Upper lobe of right lung (tissue), 1 donor: ENCODE measurements at regions not wholly inside any gene's neighbourhood (a gene's known extent, or its start where the extent isn't known, plus 50 kb on each side); places are given as distances from the start of the nearest gene placed in this dataset.
"Not testable (repeated sequence)": the region's sequence is repeated elsewhere in the genome, so short reads cannot be mapped to it uniquely, and the experiment has no call there.

Experiments used
- ATAC-seq: fragments of 200-7000 bp; cut with Tn5 transposase; one replicate; pipeline ENCODE4 v1.9.1; 2020; ENCODE audit warnings: mild to moderate bottlenecking, moderate library complexity
- DNase-seq: peaks from one replicate; pipeline ENCODE4 v3.0.0-alpha.2; 2020
- H3K27ac ChIP-seq: fragments of 200-600 bp; one replicate; pipeline ENCODE4 v1.8.0; 2022
- H3K27me3 ChIP-seq: fragments of 200-600 bp; one replicate; pipeline ENCODE4 v1.8.0; 2022; ENCODE audit warnings: mild to moderate bottlenecking
- H3K36me3 ChIP-seq: fragments of 200-600 bp; one replicate; pipeline ENCODE4 v1.8.0; 2022
- H3K4me1 ChIP-seq: fragments of 200-600 bp; one replicate; pipeline ENCODE4 v1.8.0; 2022
- H3K4me3 ChIP-seq: fragments of 200-600 bp; one replicate; pipeline ENCODE4 v1.8.0; 2022; ENCODE audit warnings: mild to moderate bottlenecking
- H3K9me3 ChIP-seq: fragments of 200-600 bp; one replicate; pipeline ENCODE4 v1.8.0; 2022
- intact Hi-C: fragments of 100-400 bp; cut with DNase I; formaldehyde crosslinking; loops from one replicate; pipeline ENCODE4 v1.11.0; 2022
- TF ChIP-seq, protein P1 (sequence below): fragments of 200-600 bp; IDR thresholded peaks from one replicate; pipeline ENCODE4 v1.8.0; 2022; ENCODE audit warnings: antibody characterized with exemption
- donor health status: DM: no; HTN: yes; CAD: no; lungs with severe emphysema.

DNA sequence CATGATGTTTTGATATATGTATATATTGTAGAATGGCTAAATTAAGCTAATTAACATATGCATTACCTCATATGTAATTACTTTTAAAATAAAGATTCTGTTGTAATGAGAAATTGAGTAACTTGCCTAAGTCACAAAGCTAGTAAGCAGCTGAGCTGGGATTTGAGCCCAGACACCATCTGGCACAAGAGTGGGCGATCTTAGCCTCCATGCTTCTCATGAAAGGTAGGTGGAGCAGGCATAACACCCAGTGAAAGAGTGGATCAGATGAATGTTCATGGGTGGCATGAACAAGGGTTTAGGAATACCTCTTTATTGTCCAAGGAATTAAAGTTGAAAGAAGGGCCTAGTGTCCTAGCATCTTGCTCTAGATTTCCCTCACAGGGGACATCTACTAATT lies 365.4 kb downstream of the TFAP2B start:
- ATAC-seq (no peak), DNase-seq (no peak)
- intact Hi-C loops = no loop called here
- H3K4me1 ChIP-seq = no peaks in the 10 kb centered on the region
- H3K27ac ChIP-seq = no peak overlapping the region
- no peaks in the 10 kb centered on the region for H3K36me3 ChIP-seq
- H3K9me3 ChIP-seq = no peaks in the 10 kb centered on the region
- H3K27me3 ChIP-seq = no peaks in the 10 kb centered on the region
- TF ChIP-seq, protein P1, sequence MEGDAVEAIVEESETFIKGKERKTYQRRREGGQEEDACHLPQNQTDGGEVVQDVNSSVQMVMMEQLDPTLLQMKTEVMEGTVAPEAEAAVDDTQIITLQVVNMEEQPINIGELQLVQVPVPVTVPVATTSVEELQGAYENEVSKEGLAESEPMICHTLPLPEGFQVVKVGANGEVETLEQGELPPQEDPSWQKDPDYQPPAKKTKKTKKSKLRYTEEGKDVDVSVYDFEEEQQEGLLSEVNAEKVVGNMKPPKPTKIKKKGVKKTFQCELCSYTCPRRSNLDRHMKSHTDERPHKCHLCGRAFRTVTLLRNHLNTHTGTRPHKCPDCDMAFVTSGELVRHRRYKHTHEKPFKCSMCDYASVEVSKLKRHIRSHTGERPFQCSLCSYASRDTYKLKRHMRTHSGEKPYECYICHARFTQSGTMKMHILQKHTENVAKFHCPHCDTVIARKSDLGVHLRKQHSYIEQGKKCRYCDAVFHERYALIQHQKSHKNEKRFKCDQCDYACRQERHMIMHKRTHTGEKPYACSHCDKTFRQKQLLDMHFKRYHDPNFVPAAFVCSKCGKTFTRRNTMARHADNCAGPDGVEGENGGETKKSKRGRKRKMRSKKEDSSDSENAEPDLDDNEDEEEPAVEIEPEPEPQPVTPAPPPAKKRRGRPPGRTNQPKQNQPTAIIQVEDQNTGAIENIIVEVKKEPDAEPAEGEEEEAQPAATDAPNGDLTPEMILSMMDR = no peak
- H3K4me3 ChIP-seq = no peak overlapping the region

DNA sequence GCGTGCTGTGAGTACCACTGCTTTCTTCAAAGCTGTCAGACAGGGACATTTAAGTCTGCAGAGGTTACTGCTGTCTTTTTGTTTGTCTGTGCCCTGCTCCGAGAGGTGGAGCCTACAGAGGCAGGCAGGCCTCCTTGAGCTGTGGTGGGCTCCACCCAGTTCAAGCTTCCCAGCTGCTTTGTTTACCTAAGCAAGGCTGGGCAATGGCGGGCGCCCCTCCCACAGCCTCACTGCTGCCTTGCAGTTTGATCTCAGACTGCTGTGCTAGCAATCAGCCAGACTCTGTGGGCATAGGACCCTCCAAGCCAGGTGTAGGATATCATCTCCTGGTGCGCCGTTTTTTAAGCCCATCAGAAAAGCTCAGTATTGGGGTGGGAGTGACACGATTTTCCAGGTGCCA lies 374.5 kb downstream of the TFAP2B start:
- H3K27me3 ChIP-seq, ATAC-seq, H3K4me3 ChIP-seq, H3K27ac ChIP-seq, intact Hi-C loops, H3K36me3 ChIP-seq, H3K4me1 ChIP-seq, H3K9me3 ChIP-seq, DNase-seq: not testable (repeated sequence)

DNA sequence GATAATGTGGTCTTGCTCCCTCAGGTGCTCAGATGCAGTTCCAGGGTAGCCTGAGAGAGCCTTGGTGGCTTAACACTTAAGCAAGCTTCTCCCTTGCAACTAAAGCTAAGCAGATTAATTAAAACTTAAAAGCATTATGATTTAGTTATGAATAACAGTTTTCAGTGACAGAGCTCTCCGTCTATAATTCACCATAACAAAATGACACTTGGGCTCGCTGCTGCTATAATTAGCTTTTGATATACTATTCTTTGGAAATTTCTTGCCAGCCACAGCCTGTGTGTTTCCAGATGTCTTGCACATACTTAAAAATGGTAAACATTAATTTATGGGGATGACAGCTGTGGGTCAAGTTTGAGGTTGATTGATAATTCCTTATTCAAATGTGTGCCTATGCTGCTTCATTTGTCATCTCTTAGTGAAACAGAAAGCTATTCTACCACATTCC lies 380.5 kb downstream of the TFAP2B start:
- H3K27ac ChIP-seq = no peak overlapping the region
- no peaks in the 10 kb centered on the region for H3K36me3 ChIP-seq
- H3K4me1 ChIP-seq = no peaks in the 10 kb centered on the region
- H3K4me3 ChIP-seq = no peak overlapping the region
- intact Hi-C loops = no loop called here
- DNase-seq (no peak), ATAC-seq (no peak)
- TF ChIP-seq, protein P1 = no peak
- H3K27me3 ChIP-seq = no peaks in the 10 kb centered on the region
- H3K9me3 ChIP-seq = no peaks in the 10 kb centered on the region

DNA sequence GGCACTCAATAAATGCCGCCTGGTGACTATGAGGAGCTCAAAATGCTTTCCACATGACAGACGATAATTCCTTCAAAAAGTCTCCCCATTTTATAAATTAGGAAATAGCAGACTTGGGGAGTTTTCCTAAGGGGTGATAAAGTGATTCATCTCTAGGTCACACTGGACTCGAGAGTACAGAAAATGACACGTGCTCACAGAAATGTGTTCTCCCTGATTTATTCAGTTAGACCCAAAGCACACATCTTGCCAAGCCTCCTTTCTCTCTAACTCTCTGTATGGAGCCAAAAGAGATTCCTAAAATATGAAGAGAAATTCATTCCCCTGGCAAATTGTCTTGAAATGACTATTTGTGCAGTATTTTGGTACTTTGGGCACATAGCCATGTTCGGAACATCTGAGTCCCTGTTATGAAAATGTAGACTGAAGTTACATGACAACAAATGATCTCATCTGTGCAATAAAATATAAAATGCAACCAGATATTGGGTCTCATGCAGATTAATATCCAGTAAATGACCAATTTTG lies 381.1 kb downstream of the TFAP2B start:
- no peaks in the 10 kb centered on the region for H3K9me3 ChIP-seq
- ATAC-seq (no peak), DNase-seq (no peak)
- TF ChIP-seq, protein P1 = no peak
- no peak overlapping the region for H3K4me3 ChIP-seq
- no peaks in the 10 kb centered on the region for H3K27me3 ChIP-seq
- H3K27ac ChIP-seq = no peak overlapping the region
- H3K36me3 ChIP-seq = no peaks in the 10 kb centered on the region
- intact Hi-C loops = no loop called here
- H3K4me1 ChIP-seq = no peaks in the 10 kb centered on the region

DNA sequence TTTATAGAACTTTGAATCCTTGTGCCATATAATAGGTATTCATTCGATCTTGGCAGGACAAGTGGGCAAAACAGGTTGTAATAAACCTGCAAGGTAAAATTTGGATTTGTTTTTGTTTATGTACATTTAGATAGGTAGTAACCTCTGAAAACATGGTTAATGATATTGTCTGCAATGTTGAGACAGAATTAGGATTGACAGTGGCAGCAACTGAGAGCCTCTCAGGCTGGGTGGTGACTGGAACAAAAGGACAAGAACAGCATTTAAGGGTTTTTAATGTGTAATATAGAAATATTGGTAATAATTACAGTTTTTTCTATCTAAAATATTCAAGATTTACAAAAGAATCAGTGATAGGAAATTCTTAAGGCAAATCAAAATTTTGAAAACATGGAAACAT lies 382.0 kb downstream of the TFAP2B start:
- H3K4me3 ChIP-seq = no peak overlapping the region
- H3K36me3 ChIP-seq = no peaks in the 10 kb centered on the region
- intact Hi-C loops = no loop called here
- no peaks in the 10 kb centered on the region for H3K27me3 ChIP-seq
- no peaks in the 10 kb centered on the region for H3K9me3 ChIP-seq
- no peaks in the 10 kb centered on the region for H3K4me1 ChIP-seq
- TF ChIP-seq, protein P1 = no peak
- H3K27ac ChIP-seq = no peak overlapping the region
- ATAC-seq (no peak), DNase-seq (no peak)

DNA sequence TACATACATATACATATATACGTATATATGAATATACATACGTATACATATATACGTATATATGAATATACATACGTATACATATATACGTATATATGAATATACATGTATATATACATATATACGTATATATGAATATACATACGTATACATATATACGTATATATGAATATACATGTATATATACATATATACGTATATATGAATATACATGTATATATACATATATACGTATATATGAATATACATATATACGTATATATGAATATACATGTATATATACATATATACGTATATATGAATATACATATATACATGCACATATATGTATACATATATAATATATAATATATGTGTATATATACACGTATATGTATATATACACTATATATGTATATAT lies 384.0 kb downstream of the TFAP2B start:
- H3K27ac ChIP-seq, ATAC-seq, H3K4me1 ChIP-seq, H3K9me3 ChIP-seq, H3K4me3 ChIP-seq, H3K27me3 ChIP-seq, intact Hi-C loops, DNase-seq, H3K36me3 ChIP-seq: not testable (repeated sequence)

DNA sequence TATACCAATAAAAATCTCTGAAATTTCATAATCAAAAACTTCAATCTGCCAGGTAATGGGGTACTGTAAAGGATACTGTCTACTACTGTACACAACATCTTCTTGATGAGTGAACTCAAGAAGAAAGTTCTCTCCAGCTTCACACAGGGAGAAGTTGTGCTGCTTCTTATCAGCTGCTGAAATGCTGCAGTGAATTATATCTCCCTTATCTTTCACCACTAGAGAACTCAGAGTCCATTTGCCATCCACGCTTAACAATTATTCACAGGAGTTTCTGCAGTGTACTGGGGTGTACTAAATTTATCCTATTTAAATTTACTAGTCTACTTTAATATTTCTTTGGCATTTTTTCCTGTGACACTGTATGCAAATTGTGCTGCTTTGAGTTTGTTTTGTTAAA lies 384.8 kb downstream of the TFAP2B start:
- intact Hi-C loops = no loop called here
- DNase-seq = no peak
- Histone ChIP-seq H3K4me1 (no peaks in the 10 kb centered on the region), H3K27ac (no peak overlapping the region), H3K27me3 (no peaks in the 10 kb centered on the region), H3K9me3 (no peaks in the 10 kb centered on the region), H3K4me3 (no peak overlapping the region), H3K36me3 (no peaks in the 10 kb centered on the region)
- TF ChIP-seq, protein P1 = no peak
- ATAC-seq = no peak

DNA sequence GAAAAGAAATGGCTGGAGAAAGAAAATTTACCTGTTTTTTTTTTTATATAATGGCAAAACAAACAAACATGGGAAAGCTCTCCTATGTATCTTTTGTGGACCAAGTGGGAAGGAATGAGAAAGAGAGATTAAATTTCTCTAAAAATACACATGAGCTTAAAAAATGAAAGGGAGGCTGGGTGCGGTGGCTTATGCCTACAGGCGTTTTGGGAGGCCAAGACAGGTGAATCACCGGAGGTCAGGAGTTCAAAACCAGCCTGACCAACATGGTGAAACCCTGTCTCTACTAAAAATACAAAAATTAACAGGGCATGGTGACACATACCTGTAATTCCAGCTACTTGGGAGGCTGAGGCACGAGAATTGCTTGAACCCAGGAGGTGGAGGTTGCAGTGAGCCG lies 388.0 kb downstream of the TFAP2B start:
- H3K27me3 ChIP-seq, H3K4me3 ChIP-seq, H3K4me1 ChIP-seq, intact Hi-C loops, H3K27ac ChIP-seq, ATAC-seq, H3K9me3 ChIP-seq, DNase-seq, H3K36me3 ChIP-seq: not testable (repeated sequence)
